ENCODE measurements at regions not wholly inside any gene's neighbourhood (a gene's known extent, or its start where the extent isn't known, plus 50 kb on each side); places are given as distances from the start of the nearest gene placed in this dataset.

DNA sequence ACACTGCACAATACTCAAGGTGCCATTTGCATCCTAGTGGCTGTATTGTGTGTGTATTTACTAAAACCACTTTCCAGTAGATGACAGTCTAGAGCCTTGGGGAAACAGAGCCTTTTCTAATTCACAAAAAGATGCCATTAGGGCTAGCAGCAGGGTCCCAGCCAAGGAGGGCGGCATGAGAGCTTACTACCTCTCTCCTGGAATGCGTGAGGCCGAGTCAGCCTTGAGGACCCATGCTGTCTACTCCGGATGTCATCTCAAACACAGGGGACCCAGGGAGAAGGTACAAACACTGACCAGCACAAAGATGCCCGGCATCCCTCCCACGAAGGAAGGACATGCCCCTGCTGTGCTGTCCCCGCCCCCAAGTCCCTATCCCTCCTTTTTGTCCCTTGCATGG is 65.5 kb downstream of the CYCS start:
- TF ChIP-seq ZFX (IDR thresholded peaks at IDR 0.05; ENCODE audit: borderline replicate concordance), result no peak
- TF ChIP-seq, protein P1, sequence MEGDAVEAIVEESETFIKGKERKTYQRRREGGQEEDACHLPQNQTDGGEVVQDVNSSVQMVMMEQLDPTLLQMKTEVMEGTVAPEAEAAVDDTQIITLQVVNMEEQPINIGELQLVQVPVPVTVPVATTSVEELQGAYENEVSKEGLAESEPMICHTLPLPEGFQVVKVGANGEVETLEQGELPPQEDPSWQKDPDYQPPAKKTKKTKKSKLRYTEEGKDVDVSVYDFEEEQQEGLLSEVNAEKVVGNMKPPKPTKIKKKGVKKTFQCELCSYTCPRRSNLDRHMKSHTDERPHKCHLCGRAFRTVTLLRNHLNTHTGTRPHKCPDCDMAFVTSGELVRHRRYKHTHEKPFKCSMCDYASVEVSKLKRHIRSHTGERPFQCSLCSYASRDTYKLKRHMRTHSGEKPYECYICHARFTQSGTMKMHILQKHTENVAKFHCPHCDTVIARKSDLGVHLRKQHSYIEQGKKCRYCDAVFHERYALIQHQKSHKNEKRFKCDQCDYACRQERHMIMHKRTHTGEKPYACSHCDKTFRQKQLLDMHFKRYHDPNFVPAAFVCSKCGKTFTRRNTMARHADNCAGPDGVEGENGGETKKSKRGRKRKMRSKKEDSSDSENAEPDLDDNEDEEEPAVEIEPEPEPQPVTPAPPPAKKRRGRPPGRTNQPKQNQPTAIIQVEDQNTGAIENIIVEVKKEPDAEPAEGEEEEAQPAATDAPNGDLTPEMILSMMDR (IDR thresholded peaks at IDR 0.05), result no peak
- H3K27ac ChIP-seq, result no peak overlapping the region

DNA sequence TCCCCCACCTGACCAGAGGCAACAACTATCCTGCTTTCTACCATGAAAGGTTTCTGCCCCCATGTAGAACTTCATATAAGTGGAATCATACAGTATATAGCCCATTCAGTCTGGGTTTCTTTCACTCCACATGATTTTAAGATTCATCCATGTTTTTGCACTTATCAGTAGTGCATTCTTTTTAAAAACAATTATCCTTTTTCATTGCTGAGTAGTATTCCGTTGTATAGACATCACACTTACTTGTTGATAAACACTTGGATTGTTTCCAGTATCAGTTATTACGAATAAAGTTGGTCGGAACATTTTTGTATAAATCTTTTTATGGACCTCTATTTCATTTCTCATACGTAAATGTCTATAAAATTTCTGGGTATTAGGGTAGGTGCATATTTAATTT is 68.7 kb downstream of the CYCS start:
- no peak for TF ChIP-seq ZFX (IDR thresholded peaks at IDR 0.05; ENCODE audit: borderline replicate concordance)
- TF ChIP-seq, protein P1 (IDR thresholded peaks at IDR 0.05), result no peak
- no peak overlapping the region for H3K27ac ChIP-seq

DNA sequence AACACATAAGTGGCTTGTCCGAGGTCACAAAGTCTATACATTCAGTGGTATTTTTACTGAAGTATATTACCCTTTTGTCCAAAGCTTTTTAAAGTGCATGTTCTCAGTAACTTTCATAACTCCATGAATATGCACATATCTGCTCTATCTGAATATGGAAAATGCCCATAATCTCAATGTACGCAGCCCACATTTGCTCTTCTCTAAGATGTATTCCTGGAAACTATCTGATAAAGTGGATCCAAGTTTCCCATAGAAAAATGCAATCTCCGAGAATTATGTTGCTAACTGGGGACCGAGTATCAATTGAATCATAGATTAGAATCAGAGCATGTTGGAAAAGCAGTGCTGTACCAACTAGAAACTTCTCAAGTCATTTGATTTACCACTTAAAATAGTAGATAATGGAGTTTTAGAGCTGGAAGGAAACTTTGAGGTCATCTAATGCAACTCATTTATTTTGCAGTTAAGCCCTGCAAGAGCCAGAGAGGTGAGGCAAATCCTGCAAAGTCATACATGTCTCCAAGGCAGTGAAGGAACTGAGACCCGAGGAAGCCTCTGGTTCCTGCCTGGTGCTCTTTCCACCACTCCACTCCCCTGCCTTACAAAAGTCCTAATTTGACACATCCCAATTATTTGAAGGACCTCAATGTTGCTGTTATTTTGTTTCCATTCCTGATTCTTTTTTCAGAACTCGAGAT is 69.4 kb downstream of the CYCS start:
- H3K27ac ChIP-seq, result no peak overlapping the region
- TF ChIP-seq ZFX (IDR thresholded peaks at IDR 0.05; ENCODE audit: borderline replicate concordance), result no peak
- TF ChIP-seq, protein P1 (IDR thresholded peaks at IDR 0.05), result no peak

DNA sequence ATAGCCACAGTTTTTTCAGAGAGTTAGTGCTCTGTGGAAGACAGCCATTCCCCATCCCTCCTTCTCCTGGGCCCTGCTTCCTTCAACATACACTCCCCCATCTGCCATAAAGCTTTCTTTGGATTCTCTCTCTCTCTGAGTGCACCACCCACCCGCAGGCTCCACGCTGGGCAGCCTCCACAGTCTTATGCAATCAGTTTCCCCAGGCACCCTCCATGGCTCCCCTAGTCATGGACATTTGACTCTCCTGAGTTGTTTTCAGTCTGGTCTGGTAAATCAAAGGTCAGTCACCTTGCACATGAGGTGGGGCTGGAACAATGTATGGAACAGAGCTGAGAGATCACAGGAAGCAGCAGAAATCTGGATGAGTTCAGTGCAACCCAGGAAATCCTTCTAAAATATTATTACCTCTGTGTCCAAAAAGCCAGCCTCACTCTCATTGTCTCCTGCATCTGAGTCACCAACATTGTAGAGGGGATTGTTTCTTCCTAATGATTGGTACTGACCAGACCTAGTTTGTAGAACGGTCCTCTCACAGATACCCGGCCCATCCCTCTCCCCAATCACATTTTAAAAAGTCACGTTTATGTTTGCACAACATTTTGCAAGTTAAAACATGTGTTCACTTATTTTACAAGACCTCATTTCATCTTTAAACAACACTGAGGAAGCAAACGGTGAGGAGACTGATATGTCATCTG is 70.1 kb downstream of the CYCS start:
- TF ChIP-seq ZFX (IDR thresholded peaks at IDR 0.05; ENCODE audit: borderline replicate concordance), result no peak
- TF ChIP-seq, protein P1 (IDR thresholded peaks at IDR 0.05), result no peak
- H3K27ac ChIP-seq, result no peak overlapping the region

DNA sequence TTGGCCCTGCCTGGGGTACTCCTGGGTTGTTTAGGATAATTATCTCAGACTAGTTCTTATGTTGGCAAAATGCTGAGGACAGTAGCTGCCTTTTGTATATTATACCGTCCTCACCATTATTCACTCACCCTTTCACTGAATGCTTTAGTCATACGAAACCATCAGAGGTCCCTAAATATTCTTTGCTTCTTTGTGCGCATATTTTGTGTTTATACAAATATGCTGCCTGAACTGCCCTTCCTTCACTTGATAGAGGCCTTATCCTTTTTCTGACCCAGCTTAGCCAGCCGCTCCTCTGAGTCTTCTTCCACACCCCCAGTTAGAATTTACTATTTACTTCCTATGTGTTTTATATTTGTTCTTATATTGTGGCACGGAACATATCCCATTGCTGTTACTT is 70.2 kb upstream of the OSBPL3 start:
- H3K27ac ChIP-seq, result no peak overlapping the region

DNA sequence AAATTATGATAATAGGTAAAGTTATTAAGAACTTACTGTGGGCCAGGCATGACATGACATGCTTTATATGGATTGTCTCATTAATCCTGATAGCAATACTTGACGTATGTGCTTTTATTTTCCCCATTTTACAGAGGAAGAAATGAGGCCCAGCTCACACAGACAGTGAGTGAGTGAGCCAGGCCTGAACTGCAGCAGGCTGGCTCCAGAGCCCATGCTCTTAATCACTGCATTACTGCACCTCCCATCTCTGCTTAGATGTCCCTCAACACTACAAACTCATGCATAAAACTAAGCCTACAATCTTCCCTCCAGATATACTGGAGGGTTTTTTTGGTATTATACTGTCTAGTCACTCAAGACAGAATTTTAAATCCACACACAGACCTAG is 68.5 kb upstream of the OSBPL3 start:
- TF ChIP-seq, protein P1 (IDR thresholded peaks at IDR 0.05), result no peak
- no peak for TF ChIP-seq ZFX (IDR thresholded peaks at IDR 0.05; ENCODE audit: borderline replicate concordance)
- H3K27ac ChIP-seq, result no peak overlapping the region

More for the DNA sequence above, 70.2 kb upstream of the OSBPL3 start:
- no peak for TF ChIP-seq ZFX (IDR thresholded peaks at IDR 0.05; ENCODE audit: borderline replicate concordance)
- TF ChIP-seq, protein P1 (IDR thresholded peaks at IDR 0.05), result no peak
